ENCODE measurements at regions not wholly inside any gene's neighbourhood (a gene's known extent, or its start where the extent isn't known, plus 50 kb on each side); places are given as distances from the start of the nearest gene placed in this dataset.
A peak's percentile ranks its signal among the peaks of the same experiment; 100 is the strongest.

DNA sequence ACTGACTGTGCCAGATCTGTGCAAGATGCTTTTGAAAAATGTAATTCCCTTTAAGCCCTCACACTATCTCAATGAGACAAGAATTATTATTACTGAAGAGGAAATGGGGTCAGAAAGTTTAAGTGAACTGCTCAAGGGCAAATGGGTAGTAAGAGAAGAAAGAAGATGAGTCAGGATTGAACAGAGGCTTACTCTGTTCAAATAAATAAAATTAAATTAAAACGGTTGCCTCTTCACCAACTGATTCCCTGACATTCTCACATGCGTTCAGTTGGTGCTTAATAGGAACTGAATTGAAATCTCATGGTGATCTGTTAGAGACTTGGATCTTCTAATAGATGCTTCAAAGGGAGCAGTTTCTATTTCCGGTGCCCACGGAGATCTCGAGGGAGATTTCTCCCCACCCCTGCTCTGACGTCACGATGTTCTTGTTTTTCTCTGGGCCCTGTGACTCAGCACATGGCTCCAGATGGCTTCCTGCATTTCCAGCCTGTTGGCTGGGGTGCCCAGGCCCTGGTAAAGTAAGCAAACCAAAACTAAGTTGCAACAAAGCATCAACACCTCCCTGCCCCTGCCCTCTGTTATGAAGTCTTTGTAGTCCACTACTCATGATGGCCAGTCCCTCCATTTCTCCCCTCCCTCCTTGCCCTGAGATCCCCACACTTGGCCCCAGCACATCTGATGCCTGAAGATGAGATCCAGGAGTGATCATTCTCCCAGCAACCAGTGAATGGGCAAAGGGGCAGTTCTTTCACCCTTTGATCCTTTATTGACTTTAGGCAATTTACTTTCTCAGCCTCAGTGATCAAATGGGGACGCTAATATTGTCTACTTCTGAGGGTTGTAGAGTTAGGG lies 106.1 kb upstream of the CPEB4 start (continued):
- TF ChIP-seq, protein P1, sequence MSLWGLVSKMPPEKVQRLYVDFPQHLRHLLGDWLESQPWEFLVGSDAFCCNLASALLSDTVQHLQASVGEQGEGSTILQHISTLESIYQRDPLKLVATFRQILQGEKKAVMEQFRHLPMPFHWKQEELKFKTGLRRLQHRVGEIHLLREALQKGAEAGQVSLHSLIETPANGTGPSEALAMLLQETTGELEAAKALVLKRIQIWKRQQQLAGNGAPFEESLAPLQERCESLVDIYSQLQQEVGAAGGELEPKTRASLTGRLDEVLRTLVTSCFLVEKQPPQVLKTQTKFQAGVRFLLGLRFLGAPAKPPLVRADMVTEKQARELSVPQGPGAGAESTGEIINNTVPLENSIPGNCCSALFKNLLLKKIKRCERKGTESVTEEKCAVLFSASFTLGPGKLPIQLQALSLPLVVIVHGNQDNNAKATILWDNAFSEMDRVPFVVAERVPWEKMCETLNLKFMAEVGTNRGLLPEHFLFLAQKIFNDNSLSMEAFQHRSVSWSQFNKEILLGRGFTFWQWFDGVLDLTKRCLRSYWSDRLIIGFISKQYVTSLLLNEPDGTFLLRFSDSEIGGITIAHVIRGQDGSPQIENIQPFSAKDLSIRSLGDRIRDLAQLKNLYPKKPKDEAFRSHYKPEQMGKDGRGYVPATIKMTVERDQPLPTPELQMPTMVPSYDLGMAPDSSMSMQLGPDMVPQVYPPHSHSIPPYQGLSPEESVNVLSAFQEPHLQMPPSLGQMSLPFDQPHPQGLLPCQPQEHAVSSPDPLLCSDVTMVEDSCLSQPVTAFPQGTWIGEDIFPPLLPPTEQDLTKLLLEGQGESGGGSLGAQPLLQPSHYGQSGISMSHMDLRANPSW (CRISPR knock-in tag; IDR thresholded peaks at IDR 0.05), result no peak
- TF ChIP-seq FOS (IDR thresholded peaks at IDR 0.05; ENCODE audit: extremely low read depth, insufficient read length) (no peak), PTTG1 (tag; IDR thresholded peaks at IDR 0.05; ENCODE audit: low read depth) (no peak), MEIS2 (IDR thresholded peaks at IDR 0.05; ENCODE audit: partially characterized antibody) (no peak), HNRNPLL (IDR thresholded peaks at IDR 0.05; ENCODE audit: low read depth, low read length, poor library complexity, severe bottlenecking) (no peak), SMARCC2 (IDR thresholded peaks at IDR 0.05; ENCODE audit: low read depth) (no peak), KHSRP (IDR thresholded peaks at IDR 0.05) (peak; percentile 64; the same call in 1 of the 2 replicates), ZEB2 (IDR thresholded peaks at IDR 0.05) (no peak), IFI16 (CRISPR knock-in tag; IDR thresholded peaks at IDR 0.05) (no peak), ZNF79 (CRISPR knock-in tag; IDR thresholded peaks at IDR 0.05; ENCODE audit: low read depth) (0 out of 2 replicates have a peak, but pooled peaks have one; percentile 39), HDAC6 (IDR thresholded peaks at IDR 0.05; ENCODE audit: low read depth, low read length) (no peak)
- TF ChIP-seq, protein P2, sequence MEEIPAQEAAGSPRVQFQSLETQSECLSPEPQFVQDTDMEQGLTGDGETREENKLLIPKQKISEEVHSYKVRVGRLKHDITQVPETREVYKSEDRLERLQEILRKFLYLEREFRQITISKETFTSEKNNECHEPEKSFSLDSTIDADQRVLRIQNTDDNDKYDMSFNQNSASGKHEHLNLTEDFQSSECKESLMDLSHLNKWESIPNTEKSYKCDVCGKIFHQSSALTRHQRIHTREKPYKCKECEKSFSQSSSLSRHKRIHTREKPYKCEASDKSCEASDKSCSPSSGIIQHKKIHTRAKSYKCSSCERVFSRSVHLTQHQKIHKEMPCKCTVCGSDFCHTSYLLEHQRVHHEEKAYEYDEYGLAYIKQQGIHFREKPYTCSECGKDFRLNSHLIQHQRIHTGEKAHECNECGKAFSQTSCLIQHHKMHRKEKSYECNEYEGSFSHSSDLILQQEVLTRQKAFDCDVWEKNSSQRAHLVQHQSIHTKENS (CRISPR knock-in tag; IDR thresholded peaks at IDR 0.05), result no peak
- TF ChIP-seq, protein P3, sequence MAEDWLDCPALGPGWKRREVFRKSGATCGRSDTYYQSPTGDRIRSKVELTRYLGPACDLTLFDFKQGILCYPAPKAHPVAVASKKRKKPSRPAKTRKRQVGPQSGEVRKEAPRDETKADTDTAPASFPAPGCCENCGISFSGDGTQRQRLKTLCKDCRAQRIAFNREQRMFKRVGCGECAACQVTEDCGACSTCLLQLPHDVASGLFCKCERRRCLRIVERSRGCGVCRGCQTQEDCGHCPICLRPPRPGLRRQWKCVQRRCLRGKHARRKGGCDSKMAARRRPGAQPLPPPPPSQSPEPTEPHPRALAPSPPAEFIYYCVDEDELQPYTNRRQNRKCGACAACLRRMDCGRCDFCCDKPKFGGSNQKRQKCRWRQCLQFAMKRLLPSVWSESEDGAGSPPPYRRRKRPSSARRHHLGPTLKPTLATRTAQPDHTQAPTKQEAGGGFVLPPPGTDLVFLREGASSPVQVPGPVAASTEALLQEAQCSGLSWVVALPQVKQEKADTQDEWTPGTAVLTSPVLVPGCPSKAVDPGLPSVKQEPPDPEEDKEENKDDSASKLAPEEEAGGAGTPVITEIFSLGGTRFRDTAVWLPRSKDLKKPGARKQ (CRISPR knock-in tag; IDR thresholded peaks at IDR 0.05), result no peak
- TF ChIP-seq, protein P4, sequence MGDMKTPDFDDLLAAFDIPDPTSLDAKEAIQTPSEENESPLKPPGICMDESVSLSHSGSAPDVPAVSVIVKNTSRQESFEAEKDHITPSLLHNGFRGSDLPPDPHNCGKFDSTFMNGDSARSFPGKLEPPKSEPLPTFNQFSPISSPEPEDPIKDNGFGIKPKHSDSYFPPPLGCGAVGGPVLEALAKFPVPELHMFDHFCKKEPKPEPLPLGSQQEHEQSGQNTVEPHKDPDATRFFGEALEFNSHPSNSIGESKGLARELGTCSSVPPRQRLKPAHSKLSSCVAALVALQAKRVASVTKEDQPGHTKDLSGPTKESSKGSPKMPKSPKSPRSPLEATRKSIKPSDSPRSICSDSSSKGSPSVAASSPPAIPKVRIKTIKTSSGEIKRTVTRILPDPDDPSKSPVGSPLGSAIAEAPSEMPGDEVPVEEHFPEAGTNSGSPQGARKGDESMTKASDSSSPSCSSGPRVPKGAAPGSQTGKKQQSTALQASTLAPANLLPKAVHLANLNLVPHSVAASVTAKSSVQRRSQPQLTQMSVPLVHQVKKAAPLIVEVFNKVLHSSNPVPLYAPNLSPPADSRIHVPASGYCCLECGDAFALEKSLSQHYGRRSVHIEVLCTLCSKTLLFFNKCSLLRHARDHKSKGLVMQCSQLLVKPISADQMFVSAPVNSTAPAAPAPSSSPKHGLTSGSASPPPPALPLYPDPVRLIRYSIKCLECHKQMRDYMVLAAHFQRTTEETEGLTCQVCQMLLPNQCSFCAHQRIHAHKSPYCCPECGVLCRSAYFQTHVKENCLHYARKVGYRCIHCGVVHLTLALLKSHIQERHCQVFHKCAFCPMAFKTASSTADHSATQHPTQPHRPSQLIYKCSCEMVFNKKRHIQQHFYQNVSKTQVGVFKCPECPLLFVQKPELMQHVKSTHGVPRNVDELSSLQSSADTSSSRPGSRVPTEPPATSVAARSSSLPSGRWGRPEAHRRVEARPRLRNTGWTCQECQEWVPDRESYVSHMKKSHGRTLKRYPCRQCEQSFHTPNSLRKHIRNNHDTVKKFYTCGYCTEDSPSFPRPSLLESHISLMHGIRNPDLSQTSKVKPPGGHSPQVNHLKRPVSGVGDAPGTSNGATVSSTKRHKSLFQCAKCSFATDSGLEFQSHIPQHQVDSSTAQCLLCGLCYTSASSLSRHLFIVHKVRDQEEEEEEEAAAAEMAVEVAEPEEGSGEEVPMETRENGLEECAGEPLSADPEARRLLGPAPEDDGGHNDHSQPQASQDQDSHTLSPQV (IDR thresholded peaks at IDR 0.05), result peak; percentile 95
- TF ChIP-seq, protein P5, sequence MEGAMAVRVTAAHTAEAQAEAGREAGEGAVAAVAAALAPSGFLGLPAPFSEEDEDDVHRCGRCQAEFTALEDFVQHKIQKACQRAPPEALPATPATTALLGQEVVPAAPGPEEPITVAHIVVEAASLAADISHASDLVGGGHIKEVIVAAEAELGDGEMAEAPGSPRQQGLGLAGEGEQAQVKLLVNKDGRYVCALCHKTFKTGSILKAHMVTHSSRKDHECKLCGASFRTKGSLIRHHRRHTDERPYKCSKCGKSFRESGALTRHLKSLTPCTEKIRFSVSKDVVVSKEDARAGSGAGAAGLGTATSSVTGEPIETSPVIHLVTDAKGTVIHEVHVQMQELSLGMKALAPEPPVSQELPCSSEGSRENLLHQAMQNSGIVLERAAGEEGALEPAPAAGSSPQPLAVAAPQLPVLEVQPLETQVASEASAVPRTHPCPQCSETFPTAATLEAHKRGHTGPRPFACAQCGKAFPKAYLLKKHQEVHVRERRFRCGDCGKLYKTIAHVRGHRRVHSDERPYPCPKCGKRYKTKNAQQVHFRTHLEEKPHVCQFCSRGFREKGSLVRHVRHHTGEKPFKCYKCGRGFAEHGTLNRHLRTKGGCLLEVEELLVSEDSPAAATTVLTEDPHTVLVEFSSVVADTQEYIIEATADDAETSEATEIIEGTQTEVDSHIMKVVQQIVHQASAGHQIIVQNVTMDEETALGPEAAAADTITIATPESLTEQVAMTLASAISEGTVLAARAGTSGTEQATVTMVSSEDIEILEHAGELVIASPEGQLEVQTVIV (CRISPR knock-in tag; IDR thresholded peaks at IDR 0.05; ENCODE audit: borderline replicate concordance), result no peak

Data from K562 (cell line).